ENCODE measurements at regions not wholly inside any gene's neighbourhood (a gene's known extent, or its start where the extent isn't known, plus 50 kb on each side); places are given as distances from the start of the nearest gene placed in this dataset.
"Not testable (repeated sequence)": the region's sequence is repeated elsewhere in the genome, so short reads cannot be mapped to it uniquely, and the experiment has no call there.

- no peak overlapping the region for H3K27ac ChIP-seq
- H3K4me2 ChIP-seq (ENCODE audit: low read length): no peak overlapping the region
- no peak overlapping the region for H3K9ac ChIP-seq
- H3K4me3 ChIP-seq (ENCODE audit: low read depth, low read length): no peak overlapping the region
- H3K9me3 ChIP-seq (ENCODE audit: control insufficient read depth, low read length): no peaks in the 10 kb centered on the region
- TF ChIP-seq CTCF (IDR thresholded peaks at IDR 0.05): no peak
- no peak overlapping the region for H2AFZ ChIP-seq
- H3K4me1 ChIP-seq: no peaks in the 10 kb centered on the region
- no peaks in the 10 kb centered on the region for H3K27me3 ChIP-seq (ENCODE audit: control insufficient read depth, insufficient read depth, low read length)
- no peaks in the 10 kb centered on the region for H3K79me2 ChIP-seq
- H3K36me3 ChIP-seq (ENCODE audit: control insufficient read depth, insufficient read depth, low read length): no peaks in the 10 kb centered on the region
Observed at GRCh38 chr12:88720785-88721650, 140.7 kb upstream of the KITLG start.

- H3K4me2 ChIP-seq (ENCODE audit: low read length): no peak overlapping the region
- H3K4me3 ChIP-seq (ENCODE audit: low read depth, low read length): no peak overlapping the region
- H3K27me3 ChIP-seq (ENCODE audit: control insufficient read depth, insufficient read depth, low read length): no peaks in the 10 kb centered on the region
- no peaks in the 10 kb centered on the region for H3K9me3 ChIP-seq (ENCODE audit: control insufficient read depth, low read length)
- TF ChIP-seq CTCF (IDR thresholded peaks at IDR 0.05): no peak
- H3K79me2 ChIP-seq: no peaks in the 10 kb centered on the region
- no peaks in the 10 kb centered on the region for H3K36me3 ChIP-seq (ENCODE audit: control insufficient read depth, insufficient read depth, low read length)
- no peaks in the 10 kb centered on the region for H3K4me1 ChIP-seq
- H3K9ac ChIP-seq: no peak overlapping the region
- H2AFZ ChIP-seq: no peak overlapping the region
- no peak overlapping the region for H3K27ac ChIP-seq
Observed at GRCh38 chr12:88720231-88720630, 140.0 kb upstream of the KITLG start.

GRCh38 chr12:88717188-88717587 lies 136.9 kb upstream of the KITLG start:
- no peaks in the 10 kb centered on the region for H3K79me2 ChIP-seq
- TF ChIP-seq CTCF (IDR thresholded peaks at IDR 0.05): no peak
- no peaks in the 10 kb centered on the region for H3K4me1 ChIP-seq
- no peak overlapping the region for H3K4me3 ChIP-seq (ENCODE audit: low read depth, low read length)
- H3K36me3 ChIP-seq (ENCODE audit: control insufficient read depth, insufficient read depth, low read length): no peaks in the 10 kb centered on the region
- no peak overlapping the region for H2AFZ ChIP-seq
- H3K4me2 ChIP-seq (ENCODE audit: low read length): no peak overlapping the region
- no peaks in the 10 kb centered on the region for H3K27me3 ChIP-seq (ENCODE audit: control insufficient read depth, insufficient read depth, low read length)
- no peak overlapping the region for H3K9ac ChIP-seq
- no peaks in the 10 kb centered on the region for H3K9me3 ChIP-seq (ENCODE audit: control insufficient read depth, low read length)
- H3K27ac ChIP-seq: no peak overlapping the region

GRCh38 chr12:88716240-88716639 lies 136.0 kb upstream of the KITLG start:
- Histone ChIP-seq H2AFZ (no peak overlapping the region), H3K27me3 (ENCODE audit: control insufficient read depth, insufficient read depth, low read length) (no peaks in the 10 kb centered on the region), H3K4me3 (ENCODE audit: low read depth, low read length) (no peak overlapping the region), H3K4me1 (no peaks in the 10 kb centered on the region), H3K9me3 (ENCODE audit: control insufficient read depth, low read length) (no peaks in the 10 kb centered on the region), H3K9ac (no peak overlapping the region), H3K4me2 (ENCODE audit: low read length) (no peak overlapping the region), H3K79me2 (no peaks in the 10 kb centered on the region), H3K36me3 (ENCODE audit: control insufficient read depth, insufficient read depth, low read length) (no peaks in the 10 kb centered on the region), H3K27ac (no peak overlapping the region)
- no peak for TF ChIP-seq CTCF (IDR thresholded peaks at IDR 0.05)

GRCh38 chr12:88715673-88716072 lies 135.4 kb upstream of the KITLG start:
- Histone ChIP-seq H3K9me3 (ENCODE audit: control insufficient read depth, low read length) (no peaks in the 10 kb centered on the region), H3K4me2 (ENCODE audit: low read length) (no peak overlapping the region), H3K4me3 (ENCODE audit: low read depth, low read length) (no peak overlapping the region), H3K27me3 (ENCODE audit: control insufficient read depth, insufficient read depth, low read length) (no peaks in the 10 kb centered on the region), H3K36me3 (ENCODE audit: control insufficient read depth, insufficient read depth, low read length) (no peaks in the 10 kb centered on the region), H3K4me1 (no peaks in the 10 kb centered on the region), H3K79me2 (no peaks in the 10 kb centered on the region), H2AFZ (no peak overlapping the region), H3K9ac (no peak overlapping the region), H3K27ac (no peak overlapping the region)
- no peak for TF ChIP-seq CTCF (IDR thresholded peaks at IDR 0.05)

- H3K9ac ChIP-seq; H3K4me3 ChIP-seq (ENCODE audit: low read depth, low read length); H3K36me3 ChIP-seq (ENCODE audit: control insufficient read depth, insufficient read depth, low read length): not testable (repeated sequence)
Observed at GRCh38 chr12:88714263-88714882, 134.1 kb upstream of the KITLG start.

More at GRCh38 chr12:88714263-88714882, 134.1 kb upstream of the KITLG start:
- H3K27me3 ChIP-seq (ENCODE audit: control insufficient read depth, insufficient read depth, low read length); H3K4me1 ChIP-seq; H3K27ac ChIP-seq; H3K79me2 ChIP-seq; H3K4me2 ChIP-seq (ENCODE audit: low read length); H2AFZ ChIP-seq; H3K9me3 ChIP-seq (ENCODE audit: control insufficient read depth, low read length): not testable (repeated sequence)
